HG03354 (cell line): ENCODE measurements at regions not wholly inside any gene's neighbourhood (a gene's known extent, or its start where the extent isn't known, plus 50 kb on each side); places are given as distances from the start of the nearest gene placed in this dataset.

Experiments used
- ATAC-seq: cut with Tn5 transposase; IDR thresholded peaks from one replicate; pipeline ENCODE4 v1.9.1; 2021; ENCODE audit warnings: mild to moderate bottlenecking; ENCODE audit not compliant: unreplicated experiment, poor library complexity, severe bottlenecking

GRCh38 chr12:100737168-100737567, 57.4 kb upstream of the ANO4 start:
- no peak for ATAC-seq

GRCh38 chr12:100738086-100738485, 56.5 kb upstream of the ANO4 start:
- ATAC-seq = no peak

GRCh38 chr12:100741084-100741711, 53.4 kb upstream of the ANO4 start:
- peak; percentile 62 for ATAC-seq

- ATAC-seq = no peak
Observed at GRCh38 chr12:100743060-100743459, 51.5 kb upstream of the ANO4 start.
